GM21515 (cell line): ENCODE measurements at regions not wholly inside any gene's neighbourhood (a gene's known extent, or its start where the extent isn't known, plus 50 kb on each side); places are given as distances from the start of the nearest gene placed in this dataset.
"Not testable (repeated sequence)": the region's sequence is repeated elsewhere in the genome, so short reads cannot be mapped to it uniquely, and the experiment has no call there.

Experiments used
- ATAC-seq: cut with Tn5 transposase; IDR thresholded peaks from one replicate; pipeline ENCODE4 v1.9.1; 2021; ENCODE audit not compliant: unreplicated experiment

DNA sequence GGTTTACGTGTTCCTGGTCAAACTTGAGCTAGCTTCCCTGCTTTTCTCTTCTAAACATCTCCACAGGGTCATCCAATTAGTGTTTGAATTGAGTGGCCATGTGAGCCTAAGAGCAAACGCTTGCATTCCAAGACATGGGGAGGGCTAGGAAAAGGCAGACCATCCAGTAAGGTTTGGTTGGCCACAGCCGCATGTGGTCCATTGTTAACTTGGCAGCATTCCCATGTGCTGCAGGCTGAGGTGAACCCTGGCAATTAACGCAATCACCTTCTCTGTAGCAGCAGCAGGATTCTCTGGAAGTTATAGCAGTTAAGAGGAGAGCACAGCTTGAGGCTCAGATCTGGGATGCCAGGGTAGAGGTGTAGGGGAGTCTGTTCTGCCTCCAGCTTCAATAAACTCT lies 502.2 kb upstream of the LMCD1 start:
- no peak for ATAC-seq

DNA sequence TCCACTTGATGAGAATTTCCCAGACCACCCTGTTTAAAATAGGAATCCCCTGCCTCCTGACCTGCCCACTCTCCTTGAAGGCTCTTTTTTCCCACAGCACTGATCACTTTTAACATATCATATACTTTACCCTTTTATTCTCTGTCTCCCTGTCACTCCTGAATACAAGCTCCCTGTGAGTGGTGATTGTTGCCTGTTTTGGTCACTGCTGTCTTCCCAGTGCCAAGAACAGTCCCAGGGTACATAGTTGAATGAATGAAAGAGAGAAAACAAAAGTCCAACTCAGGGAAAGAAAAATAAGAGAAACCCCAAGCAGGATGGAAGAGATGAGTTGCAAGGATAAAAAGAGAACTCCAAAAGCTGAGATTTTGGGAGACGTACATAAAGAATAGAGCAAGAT lies 500.3 kb upstream of the LMCD1 start:
- ATAC-seq = no peak

DNA sequence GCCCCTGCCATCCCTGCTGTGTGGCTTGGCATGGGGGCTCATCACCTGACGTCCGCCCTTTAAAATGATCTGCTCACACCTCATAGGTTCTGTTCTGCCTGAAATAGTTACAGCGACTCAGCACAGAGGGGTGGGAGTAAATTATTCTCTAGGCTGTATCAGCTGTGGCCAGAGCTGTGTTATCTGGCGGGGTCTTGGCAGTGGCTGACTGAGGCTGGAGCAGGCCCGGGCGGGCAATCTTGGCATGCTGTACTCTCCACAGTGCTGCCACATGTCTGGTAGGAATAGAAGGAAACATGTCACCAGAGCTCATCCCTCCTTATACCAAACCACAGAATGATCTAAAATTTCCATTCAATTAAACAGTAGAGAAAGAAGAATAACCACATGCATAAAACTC lies 499.9 kb upstream of the LMCD1 start:
- no peak for ATAC-seq

DNA sequence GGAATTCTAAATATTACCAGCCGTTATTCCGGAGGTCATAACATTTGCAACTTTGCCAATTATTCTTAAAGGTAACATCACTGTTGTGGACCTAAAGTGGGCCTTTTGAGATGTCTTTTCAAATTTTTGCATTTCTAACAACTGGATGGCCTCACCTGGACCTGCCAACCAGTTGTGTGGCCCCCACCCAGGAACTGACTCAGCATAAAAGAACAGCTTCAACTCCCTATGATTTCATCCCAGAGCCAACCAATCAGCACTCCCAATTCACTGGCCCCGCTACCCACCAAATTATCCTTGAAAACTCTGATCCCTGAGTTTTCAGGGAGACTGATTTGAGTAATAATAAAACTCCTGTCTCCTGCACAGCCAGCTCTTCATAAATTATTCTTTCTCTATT lies 489.7 kb upstream of the LMCD1 start:
- ATAC-seq = no peak

DNA sequence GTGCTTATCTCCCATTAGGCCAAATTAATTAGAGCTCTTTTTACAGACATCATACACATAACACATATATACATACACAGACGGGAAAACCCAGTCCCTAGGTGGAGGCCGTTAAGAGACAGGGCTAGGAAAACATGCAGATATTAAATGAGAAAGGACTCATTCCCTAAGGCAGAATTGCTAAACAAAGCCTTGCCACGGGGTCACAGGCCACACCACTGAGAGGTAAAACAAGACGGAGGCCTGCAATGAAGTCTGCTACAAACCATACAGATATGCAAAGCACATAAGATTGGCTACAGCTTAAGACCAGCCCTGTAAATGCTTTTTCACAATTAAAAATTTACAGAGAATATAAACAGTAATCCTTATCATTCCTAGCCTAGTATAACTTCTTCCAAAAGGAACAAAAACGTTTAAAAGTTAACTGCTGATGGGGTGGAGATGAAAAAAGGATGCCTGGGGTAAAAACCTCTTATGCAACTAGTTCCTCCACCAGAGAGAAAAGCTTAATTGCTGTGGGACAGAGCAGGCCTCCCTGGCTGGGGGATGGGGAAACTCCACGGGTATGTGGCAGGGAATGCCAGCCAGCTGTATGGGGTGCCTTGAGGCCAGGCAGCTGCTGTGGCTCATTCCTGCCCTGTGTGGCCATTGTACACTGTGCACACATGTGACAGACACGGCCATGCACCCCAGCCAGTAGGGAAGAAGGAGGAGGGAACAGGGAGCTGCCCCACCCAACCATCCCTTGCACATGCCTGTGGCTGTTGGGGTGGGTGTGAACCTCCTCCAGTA lies 481.4 kb upstream of the LMCD1 start:
- ATAC-seq = no peak

DNA sequence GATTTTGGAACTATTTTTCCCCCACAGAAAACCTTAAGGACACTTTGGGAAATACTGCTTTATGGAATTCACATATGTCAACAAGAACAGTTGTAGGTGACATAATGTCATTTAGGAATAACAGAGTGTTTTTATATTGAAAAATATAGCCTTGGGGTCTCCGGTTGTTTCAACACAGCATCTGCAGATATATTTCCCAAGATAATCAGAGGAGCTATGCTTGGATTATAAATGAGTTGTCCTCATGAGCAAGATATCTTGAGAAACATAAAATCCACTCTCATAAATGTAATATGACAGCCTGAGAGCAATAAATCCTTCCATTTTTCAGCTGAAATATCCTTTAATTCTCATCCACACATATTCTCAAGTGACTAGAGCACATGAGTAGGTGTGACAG lies 473.7 kb upstream of the LMCD1 start:
- ATAC-seq = no peak

DNA sequence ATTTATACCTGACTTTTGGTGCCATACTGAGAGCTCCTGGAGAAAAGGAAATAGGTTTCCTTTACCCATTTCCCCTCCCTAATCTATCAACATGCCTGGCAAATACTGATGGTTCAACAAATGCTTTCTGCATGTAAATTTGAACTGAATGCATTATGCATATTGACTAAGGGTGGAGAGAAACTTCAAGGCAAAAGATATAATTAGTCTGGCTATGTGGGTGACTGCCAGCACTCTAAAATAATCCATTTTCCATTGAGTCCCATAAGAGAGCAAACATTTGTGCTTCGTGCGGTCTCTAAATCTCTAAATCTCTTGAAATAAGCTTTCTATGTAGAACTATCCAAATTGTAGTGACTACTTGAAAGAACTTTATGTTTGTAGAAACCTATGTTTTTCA lies 451.3 kb upstream of the LMCD1 start:
- ATAC-seq = no peak

DNA sequence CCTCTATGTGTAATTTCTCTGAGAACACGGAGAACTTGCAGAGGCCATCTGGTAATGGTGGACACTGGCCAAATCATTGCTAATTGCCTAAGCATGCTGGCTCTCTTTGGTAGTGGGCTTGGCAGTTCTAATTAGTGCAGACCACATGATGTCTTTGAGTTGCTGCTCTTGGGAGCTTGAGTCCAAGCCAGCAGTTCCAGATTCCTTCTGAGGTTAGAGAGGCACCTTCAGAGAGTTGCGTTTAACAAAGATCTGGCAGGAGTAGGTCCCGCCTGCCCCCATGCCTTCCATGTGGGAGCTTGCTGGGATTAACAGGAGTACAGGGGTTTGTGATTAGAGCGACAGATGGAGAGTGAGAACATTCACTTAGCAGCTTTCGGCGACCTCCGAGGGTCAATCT lies 449.0 kb upstream of the LMCD1 start:
- no peak for ATAC-seq

DNA sequence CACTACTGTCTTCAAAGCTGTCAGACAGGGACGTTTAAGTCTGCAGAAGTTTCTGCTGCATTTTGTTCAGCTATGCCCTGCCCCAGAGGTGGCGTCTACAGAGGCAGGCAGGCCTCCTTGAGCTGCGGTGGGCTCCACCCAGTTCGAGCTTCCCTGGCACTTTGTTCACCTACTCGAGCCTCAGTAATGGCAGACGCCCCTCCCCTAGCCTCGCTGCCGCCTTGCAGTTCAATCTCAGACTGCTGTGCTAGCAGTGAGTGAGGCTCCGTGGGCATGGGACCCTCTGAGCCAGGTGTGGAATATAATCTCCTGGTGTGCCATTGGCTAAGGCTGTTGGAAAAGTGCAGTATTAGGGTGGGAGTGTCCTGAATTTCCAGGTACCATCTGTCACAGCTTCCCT lies 433.5 kb upstream of the LMCD1 start:
- ATAC-seq = not testable (repeated sequence)

DNA sequence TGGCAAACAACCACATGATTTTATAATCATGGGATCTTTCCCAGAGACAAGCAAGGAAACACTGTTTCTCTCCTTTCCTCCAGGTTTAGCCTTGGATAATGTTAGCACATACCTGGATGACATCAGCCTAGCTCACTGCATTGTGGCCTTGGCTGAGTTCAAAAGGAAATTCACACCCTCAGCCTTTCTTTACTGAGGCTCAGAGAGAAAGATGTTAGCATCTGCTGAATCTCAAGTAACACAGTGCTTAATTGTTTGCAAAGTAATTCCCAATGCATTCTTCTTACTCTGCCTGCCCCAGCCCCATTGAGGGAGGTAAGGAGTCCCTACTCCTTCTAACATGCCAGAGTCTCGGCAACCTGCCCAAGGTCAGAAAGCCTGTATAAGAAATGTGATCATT lies 432.2 kb upstream of the LMCD1 start:
- ATAC-seq = no peak

DNA sequence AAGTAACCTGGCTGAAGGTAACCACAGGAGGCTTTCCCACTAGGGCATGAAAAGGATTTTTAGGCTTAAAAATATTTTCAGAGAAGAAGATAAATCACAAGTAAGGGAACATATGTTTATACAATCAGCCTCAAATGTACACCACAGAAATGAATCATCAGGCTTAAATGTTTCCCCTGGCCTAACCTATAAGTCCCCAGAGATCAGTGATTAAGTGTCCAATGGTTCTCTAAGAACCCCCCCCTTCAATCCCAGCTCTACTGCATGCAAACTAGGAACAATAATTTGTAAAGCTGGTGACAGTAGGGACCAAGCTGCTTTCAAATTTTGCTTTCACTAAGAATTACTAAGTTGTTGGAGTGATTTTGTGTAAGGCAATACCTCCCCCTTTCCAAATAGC lies 431.6 kb upstream of the LMCD1 start:
- ATAC-seq = no peak

DNA sequence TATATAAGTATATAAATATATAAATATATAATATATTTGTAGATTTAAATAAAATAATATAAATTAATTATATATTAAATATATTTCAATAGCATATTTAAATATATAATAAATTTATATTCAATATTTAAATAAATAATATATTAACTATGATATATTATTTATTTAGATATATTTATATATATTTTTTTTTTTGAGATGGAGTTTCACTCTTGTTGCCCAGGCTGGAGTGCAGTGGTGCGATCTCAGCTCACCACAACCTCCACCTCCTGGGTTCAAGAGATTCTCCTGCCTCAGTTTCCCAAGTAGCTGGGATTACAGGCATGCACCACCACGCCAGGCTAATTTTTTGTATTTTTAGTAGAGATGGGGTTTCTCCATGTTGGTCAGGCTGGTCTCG lies 426.9 kb upstream of the LMCD1 start:
- ATAC-seq = not testable (repeated sequence)

DNA sequence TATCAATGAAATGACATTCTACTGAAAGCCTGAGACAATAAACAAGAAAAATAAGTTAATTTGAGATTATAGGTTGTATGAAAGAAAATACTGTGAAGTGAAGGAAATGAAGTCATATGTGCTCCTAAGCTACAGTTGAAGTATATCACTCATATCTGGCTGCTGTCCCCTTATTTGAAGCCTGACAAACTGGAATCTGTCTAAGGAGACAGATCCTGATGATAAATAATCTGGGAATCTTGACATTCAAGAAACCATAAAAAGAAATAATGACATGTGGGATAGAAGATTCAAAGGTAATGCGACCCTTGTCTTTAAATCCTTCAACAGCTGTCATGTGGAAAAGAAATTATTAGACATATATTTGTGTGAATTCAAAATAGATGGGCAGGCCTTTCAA lies 424.5 kb upstream of the LMCD1 start:
- ATAC-seq = no peak

DNA sequence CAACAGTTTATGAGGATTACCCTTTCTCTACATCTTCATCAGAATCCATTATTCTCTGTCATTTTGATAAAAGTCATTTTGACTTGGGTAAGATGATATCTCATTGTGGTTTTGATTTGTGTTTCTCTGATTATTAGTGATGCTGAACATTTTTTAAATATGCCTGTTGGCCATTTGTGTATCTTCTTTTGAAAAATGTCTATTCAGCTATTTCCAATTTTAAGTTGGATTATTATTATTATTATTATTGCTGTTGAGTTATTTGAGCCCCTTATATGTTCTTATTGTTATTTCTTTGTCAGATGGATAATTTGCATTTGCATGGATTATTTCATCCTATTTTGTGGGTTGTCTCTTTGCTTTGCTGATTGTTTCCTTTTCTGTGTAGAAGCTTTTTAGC lies 421.2 kb upstream of the LMCD1 start:
- ATAC-seq = no peak

DNA sequence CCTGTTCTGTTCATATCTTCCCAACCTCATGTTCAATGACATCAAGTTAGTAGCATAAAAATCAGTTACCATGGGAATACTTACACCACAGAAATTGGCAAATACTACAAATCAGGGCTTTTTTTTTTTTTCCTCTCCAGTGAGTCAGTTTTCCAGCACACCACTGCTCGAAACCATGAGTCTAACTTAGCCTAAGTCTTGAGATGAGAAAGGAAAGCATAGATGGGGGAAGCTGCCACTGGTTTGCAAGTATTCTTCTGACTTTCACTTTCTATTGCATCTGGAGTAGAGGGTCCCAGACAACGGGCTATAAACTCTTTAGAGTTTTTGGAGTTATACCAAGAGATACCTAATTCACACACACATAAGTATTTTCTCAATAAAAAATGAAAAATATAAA lies 416.1 kb upstream of the LMCD1 start:
- ATAC-seq = no peak

DNA sequence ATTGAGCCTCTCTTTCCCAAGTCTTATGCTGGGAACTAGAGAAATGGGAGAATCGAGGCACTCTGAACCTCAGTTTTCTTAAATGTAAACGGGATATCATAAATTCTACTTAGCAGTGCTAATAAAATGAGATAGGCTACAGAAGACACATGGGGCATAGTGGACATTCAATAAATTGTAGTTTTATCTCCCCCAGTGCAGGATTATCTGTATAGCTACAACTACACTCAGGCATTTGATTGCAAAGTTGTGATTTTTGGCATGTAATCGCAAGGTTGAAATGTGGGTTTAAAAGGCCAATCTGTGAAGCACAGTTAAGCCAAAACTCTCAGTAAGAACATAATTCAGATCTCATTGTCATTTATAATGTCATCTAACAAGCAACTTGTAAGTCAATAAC lies 413.7 kb upstream of the LMCD1 start:
- no peak for ATAC-seq

DNA sequence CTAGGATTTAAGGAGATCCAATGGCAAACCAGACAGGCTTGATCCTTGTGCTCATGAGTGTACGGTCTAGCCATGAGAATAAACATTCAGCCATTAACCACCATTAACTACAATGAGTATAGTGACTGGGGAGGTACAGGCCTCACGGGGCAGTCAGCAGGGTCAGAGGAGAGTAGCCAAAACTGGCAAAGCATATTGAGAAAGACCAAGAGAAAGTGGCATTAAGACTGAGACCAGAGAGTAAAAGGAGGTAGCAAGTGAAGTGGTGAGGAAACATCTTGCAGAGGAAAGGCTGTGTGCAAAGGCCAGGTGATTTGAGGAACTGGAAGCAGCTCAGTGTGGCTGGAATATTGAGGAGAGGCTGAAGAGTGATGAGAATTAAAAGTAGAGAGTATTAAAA lies 407.2 kb upstream of the LMCD1 start:
- no peak for ATAC-seq

DNA sequence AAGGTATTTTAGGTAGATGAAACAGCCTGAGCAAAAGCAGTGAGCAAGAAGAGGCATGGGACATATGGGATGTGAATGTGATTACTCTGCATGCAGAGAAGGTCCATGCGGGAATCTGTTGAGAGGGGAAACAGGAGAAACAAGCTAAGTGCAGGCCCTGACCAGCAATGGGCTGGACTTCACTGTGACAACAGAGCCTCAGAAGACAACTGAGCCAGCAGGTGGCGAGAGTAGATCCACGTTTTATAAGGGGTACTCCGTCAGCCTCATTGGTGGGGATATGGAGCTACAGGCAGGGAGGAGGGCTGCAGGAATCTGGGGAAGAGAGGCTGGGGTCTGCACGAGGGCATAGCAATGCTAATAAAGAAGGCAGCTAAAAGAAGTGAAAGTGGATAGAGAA lies 405.9 kb upstream of the LMCD1 start:
- ATAC-seq = no peak

DNA sequence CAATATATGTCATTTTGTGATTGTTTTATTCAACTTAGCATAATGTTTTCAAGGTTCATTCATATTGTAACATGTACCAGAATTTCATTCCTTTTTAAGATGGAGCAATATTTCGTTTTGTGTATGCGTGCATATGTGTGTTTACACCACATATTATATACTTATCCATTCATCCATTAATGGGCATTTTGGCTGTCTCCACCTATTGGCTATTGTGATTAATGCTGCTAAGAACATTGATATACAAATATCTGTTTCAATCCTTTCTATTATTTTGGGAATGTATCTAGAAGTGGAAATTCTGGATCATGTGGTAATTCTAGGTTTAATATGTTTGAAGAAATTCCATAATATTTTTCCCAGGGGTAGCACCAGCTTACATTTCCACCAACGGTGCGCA lies 403.9 kb upstream of the LMCD1 start:
- no peak for ATAC-seq

DNA sequence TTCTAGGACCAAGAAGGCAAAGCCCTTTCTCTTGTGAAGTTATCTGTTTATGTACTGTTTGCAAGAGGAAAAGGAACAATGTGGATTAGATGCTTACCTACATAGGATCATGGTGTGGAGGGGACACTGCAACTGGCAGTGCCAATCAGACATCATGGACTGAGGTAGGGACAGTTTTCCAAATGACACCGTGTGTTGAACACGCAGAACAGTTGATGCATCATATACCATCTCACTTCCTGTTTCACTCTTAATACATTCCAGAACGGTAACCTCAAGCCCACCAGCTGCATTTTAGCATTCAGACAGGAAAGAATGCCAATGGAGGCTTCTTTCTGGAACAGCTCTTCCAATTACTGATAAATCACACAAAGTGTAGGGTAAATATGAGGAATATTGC lies 397.7 kb upstream of the LMCD1 start:
- peak; percentile 61 for ATAC-seq

DNA sequence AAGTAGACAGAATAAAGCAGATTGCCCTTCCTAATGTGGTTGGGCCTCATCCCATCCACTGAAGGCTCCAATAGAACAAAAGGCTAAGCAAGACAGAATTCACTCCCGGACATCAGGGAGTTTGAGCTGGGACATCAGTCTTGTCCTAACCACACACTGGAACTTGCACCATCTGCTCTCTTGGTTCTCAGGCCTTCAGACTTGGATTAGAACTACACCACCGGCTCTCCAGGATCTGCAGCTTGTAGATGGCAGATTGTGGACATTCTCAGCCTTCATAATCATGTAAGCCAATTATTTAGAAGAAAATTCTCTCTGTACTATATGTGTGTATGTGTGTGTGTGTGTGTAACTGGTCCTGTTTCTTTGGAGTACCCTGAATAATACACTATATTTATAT lies 394.7 kb upstream of the LMCD1 start:
- no peak for ATAC-seq

DNA sequence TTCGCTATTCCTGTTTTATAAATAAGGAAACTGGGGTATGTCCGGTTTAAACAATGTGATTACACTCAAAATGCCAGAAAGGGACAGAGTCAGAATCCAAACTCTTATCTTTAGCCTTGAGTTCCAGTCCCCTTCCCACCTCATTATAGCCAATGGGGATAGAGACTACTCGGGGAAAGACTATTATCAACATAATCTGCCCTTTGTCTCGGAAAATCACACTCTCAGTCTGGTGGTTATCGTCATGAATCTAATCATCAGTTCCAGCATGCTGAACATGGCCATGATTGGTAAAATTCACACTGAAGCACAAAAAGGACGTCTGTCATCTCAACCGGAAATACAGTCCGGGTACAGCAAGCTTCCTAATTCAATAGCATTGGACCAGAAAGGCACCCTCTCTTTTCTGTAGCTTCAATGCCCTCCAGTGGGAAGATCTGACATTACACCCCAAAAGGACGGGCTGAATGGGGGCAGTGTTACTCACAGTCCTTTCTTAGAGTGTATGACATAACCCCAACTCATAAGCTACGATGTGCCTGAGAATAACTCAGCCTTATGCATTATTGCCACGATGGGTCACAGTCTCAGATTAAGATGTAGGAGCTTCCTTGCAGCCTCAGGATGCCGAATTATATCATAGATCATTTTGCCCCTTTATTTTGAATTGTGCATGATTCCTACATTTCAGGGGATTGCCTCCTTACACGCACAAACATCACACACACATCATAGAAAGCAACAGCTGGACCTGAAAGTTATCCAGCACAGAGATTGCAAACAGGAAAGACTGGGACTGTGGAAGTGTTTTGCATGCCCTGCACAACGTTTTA lies 390.4 kb upstream of the LMCD1 start:
- ATAC-seq = peak; percentile 96

DNA sequence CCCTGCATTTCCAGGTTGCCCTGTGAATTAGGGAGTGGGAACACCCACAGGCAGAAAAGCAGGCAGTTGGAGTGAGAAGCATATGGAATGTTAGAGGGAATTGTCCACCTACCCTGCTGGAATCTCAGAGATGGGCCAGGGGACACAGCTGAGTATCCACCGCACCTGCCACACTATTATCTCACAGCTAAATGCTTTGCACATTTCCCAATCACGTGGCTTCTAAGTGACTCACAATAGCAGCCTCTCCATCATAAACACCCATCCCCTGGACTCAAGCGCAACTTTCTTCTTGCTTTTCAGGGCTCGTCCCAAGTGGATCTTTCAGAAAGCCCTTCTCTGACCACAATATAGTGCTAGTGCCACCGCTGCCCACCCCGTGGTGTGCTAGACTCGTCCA lies 389.0 kb upstream of the LMCD1 start:
- ATAC-seq = no peak
